Neural cell (in vitro differentiated cells): ENCODE measurements at regions not wholly inside any gene's neighbourhood (a gene's known extent, or its start where the extent isn't known, plus 50 kb on each side); places are given as distances from the start of the nearest gene placed in this dataset.

Source experiments
- EP300 ChIP-seq: fragments of 450-650 bp; conservative IDR thresholded peaks from 2 replicates; pipeline ENCODE4 v1.6.1; 2014; ENCODE audit warnings: antibody characterized with exemption, mild to moderate bottlenecking, moderate library complexity; ENCODE audit not compliant: poor library complexity, severe bottlenecking
- EZH2 ChIP-seq: fragments of 200-600, 300-800 bp; shearing (Covaris generic), sonication (generic); IDR thresholded peaks from 2 replicates; pipeline ENCODE4 v1.6.1; 2014; ENCODE audit warnings: antibody characterized with exemption, low read length, borderline replicate concordance, mild to moderate bottlenecking; ENCODE audit not compliant: insufficient read depth, poor library complexity, severe bottlenecking
- POLR2AphosphoS5 ChIP-seq: IDR thresholded peaks from 2 replicates; pipeline ENCODE4 v1.6.1; 2012
- RAD21 ChIP-seq: fragments of 450-650 bp; conservative IDR thresholded peaks from 2 replicates; pipeline ENCODE4 v1.6.1; 2014; ENCODE audit warnings: antibody characterized with exemption, mild to moderate bottlenecking, moderate library complexity
- SMC3 ChIP-seq: fragments of 450-650 bp; conservative IDR thresholded peaks from 2 replicates; pipeline ENCODE4 v1.6.1; 2014; ENCODE audit warnings: antibody characterized with exemption, mild to moderate bottlenecking, moderate library complexity; ENCODE audit not compliant: poor library complexity
- TF ChIP-seq, protein P1 (sequence below): fragments of 450-650 bp; IDR thresholded peaks from 2 replicates; pipeline ENCODE4 v1.5.1; 2014; ENCODE audit warnings: antibody characterized with exemption, mild to moderate bottlenecking, moderate library complexity; ENCODE audit not compliant: poor library complexity, severe bottlenecking

DNA sequence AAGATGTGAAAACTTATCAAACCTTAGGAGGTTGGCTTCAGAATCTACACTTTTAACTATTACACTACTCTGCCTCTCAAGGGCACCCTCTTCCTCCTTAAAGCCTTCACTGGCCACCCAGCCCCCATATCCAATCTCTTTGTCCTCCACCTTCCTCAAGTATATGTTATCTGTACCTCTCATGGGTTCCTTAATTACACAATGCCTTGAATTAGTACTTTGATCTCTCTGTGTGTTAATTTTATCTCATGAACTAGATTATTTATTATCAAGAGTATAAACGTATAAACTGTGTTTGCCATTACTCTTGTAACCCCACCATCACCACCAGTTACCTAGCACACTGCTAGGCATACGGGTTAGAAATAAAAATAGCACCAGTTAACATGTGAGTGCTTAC lies 83.3 kb downstream of the NCR2 start:
- TF ChIP-seq POLR2AphosphoS5 (no peak), SMC3 (no peak), EP300 (no peak), EZH2 (no peak), RAD21 (no peak)
- TF ChIP-seq, protein P1, sequence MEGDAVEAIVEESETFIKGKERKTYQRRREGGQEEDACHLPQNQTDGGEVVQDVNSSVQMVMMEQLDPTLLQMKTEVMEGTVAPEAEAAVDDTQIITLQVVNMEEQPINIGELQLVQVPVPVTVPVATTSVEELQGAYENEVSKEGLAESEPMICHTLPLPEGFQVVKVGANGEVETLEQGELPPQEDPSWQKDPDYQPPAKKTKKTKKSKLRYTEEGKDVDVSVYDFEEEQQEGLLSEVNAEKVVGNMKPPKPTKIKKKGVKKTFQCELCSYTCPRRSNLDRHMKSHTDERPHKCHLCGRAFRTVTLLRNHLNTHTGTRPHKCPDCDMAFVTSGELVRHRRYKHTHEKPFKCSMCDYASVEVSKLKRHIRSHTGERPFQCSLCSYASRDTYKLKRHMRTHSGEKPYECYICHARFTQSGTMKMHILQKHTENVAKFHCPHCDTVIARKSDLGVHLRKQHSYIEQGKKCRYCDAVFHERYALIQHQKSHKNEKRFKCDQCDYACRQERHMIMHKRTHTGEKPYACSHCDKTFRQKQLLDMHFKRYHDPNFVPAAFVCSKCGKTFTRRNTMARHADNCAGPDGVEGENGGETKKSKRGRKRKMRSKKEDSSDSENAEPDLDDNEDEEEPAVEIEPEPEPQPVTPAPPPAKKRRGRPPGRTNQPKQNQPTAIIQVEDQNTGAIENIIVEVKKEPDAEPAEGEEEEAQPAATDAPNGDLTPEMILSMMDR, result no peak
